WTC11 (cell line): ENCODE measurements at regions not wholly inside any gene's neighbourhood (a gene's known extent, or its start where the extent isn't known, plus 50 kb on each side); places are given as distances from the start of the nearest gene placed in this dataset.

Experiments
- ATF2 ChIP-seq: sonication (generic); formaldehyde crosslinking; IDR thresholded peaks from 2 replicates; pipeline ENCODE4 v1.8.1; 2022; ENCODE audit warnings: low read depth, missing genetic modification reagents, borderline replicate concordance
- CBFB ChIP-seq: sonication (generic); formaldehyde crosslinking; IDR thresholded peaks from 2 replicates; pipeline ENCODE4 v1.8.1; 2022; ENCODE audit warnings: mild to moderate bottlenecking, low read depth, missing genetic modification reagents
- CTCF ChIP-seq: fragments of 200-600 bp; IDR thresholded peaks from 2 replicates; pipeline ENCODE4 v1.8.0; 2022; ENCODE audit warnings: antibody characterized with exemption
- ERG ChIP-seq: fragments of 250-450 bp; sonication (Bioruptor Pico); IDR thresholded peaks from 2 replicates; pipeline ENCODE4 v1.8.0; 2021; ENCODE audit warnings: mild to moderate bottlenecking
- IRF1 ChIP-seq: sonication (generic); formaldehyde crosslinking; IDR thresholded peaks from 2 replicates; pipeline ENCODE4 v1.8.0; 2023; ENCODE audit warnings: missing genetic modification reagents
- JUN ChIP-seq: sonication (generic); formaldehyde crosslinking; IDR thresholded peaks from 2 replicates; pipeline ENCODE4 v1.8.0; 2023; ENCODE audit warnings: mild to moderate bottlenecking, missing genetic modification reagents
- MAX ChIP-seq: sonication (generic); formaldehyde crosslinking; IDR thresholded peaks from 2 replicates; pipeline ENCODE4 v1.8.0; 2022; ENCODE audit warnings: mild to moderate bottlenecking, missing genetic modification reagents
- PRDM15 ChIP-seq: sonication (generic); formaldehyde crosslinking; IDR thresholded peaks from 2 replicates; pipeline ENCODE4 v1.8.0; 2022; ENCODE audit warnings: missing genetic modification reagents
- SP1 ChIP-seq: sonication (generic); formaldehyde crosslinking; conservative IDR thresholded peaks from 2 replicates; pipeline ENCODE4 v1.8.1; 2022; ENCODE audit warnings: missing genetic modification reagents
- STAT6 ChIP-seq: sonication (generic); formaldehyde crosslinking; conservative IDR thresholded peaks from 2 replicates; pipeline ENCODE4 v1.8.1; 2023; ENCODE audit warnings: mild to moderate bottlenecking, low read depth, missing genetic modification reagents, moderate library complexity
- ZNF532 ChIP-seq: fragments of 250-450 bp; sonication (Bioruptor Pico); IDR thresholded peaks from 2 replicates; pipeline ENCODE4 v1.9.0; 2021; ENCODE audit warnings: mild to moderate bottlenecking, borderline replicate concordance

- TF ChIP-seq CTCF (peak; percentile 43), JUN (CRISPR knock-in tag) (no peak), IRF1 (CRISPR knock-in tag) (no peak), ZNF532 (CRISPR knock-in tag) (no peak), MAX (CRISPR knock-in tag) (no peak), PRDM15 (no peak), ATF2 (CRISPR knock-in tag) (no peak), STAT6 (CRISPR knock-in tag) (no peak), SP1 (no peak), CBFB (CRISPR knock-in tag) (no peak), ERG (CRISPR knock-in tag) (no peak)
Measured at GRCh38 chr5:153147891-153148623, 342.4 kb upstream of the GRIA1 start.
